B cell (primary cell): ENCODE measurements at regions not wholly inside any gene's neighbourhood (a gene's known extent, or its start where the extent isn't known, plus 50 kb on each side); places are given as distances from the start of the nearest gene placed in this dataset.

Experiments used
- ATAC-seq: fragments of 200-7000 bp; cut with Tn5 transposase; one replicate; pipeline ENCODE4 v1.10.0; 2021; ENCODE audit warnings: low read depth, mild to moderate bottlenecking, moderate number of reproducible peaks, moderate library complexity
- CTCF ChIA-PET: fragments of 350-600 bp; sonication (Branson Sonifier 250); formaldehyde crosslinking; loops from one replicate; lab custom pipeline; 2021; ENCODE audit warnings: antibody characterized with exemption, inconsistent platforms; lab: Charles Lee
- POLR2A ChIA-PET: fragments of 350-600 bp; sonication (Branson Sonifier 250); formaldehyde crosslinking; loops from one replicate; lab custom pipeline; 2021; ENCODE audit warnings: antibody characterized with exemption; lab: Charles Lee
- DNase-seq: peaks from one replicate; pipeline ENCODE4 v3.0.0; 2013
- H2AFZ ChIP-seq: 2 replicates; pipeline ENCODE4 v1.6.1; 2012; ENCODE audit warnings: mild to moderate bottlenecking, low read depth, low read length; ENCODE audit not compliant: insufficient read depth, poor library complexity, severe bottlenecking
- H3K27ac ChIP-seq, 2 donors: 1 replicate in 1 of 2; 2 replicates in 1 of 2; pipeline ENCODE4 v1.5.1; 2012 to 2013; ENCODE audit warnings: low read length in 2 of 2, mild to moderate bottlenecking in 2 of 2, moderate library complexity in 1 of 2
- H3K27me3 ChIP-seq, 4 experiments: fragments of 200-600 bp in 1 of 4; sonication (generic) in 1 of 4; replicated peaks in 1 of 4; 1 replicate in 2 of 4; 2 replicates in 2 of 4; pipeline versions ENCODE4 v1.6.1 to v1.7.0; 2013 to 2016; ENCODE audit warnings: low read length in 3 of 4, mild to moderate bottlenecking in 2 of 4, mixed read lengths in 1 of 4, moderate library complexity in 1 of 4; ENCODE audit not compliant: insufficient read depth in 4 of 4, control insufficient read depth in 3 of 4; ENCODE audit errors: control extremely low read depth in 1 of 4
- H3K36me3 ChIP-seq, 2 experiments: replicated peaks in 1 of 2; 1 replicate in 1 of 2; 2 replicates in 1 of 2; pipeline versions ENCODE4 v1.6.1 to v1.7.1; 2013; ENCODE audit warnings: low read length in 1 of 2; ENCODE audit not compliant: insufficient read depth in 2 of 2, control insufficient read depth in 1 of 2; ENCODE audit errors: control extremely low read depth in 1 of 2, extremely low read depth in 1 of 2
- H3K4me1 ChIP-seq, 2 donors: fragments of 200-600 bp in 1 of 2; sonication (generic) in 1 of 2; 1 replicate in 1 of 2; 2 replicates in 1 of 2; pipeline versions ENCODE4 v1.5.1 to v1.6.1; 2013 to 2017; ENCODE audit warnings: low read length in 2 of 2; ENCODE audit not compliant: control insufficient read depth in 2 of 2, insufficient read depth in 2 of 2
- H3K4me2 ChIP-seq: replicated peaks from 2 replicates; pipeline ENCODE3; 2012; ENCODE audit warnings: mild to moderate bottlenecking, low read depth, low read length; ENCODE audit not compliant: poor library complexity, severe bottlenecking
- H3K4me3 ChIP-seq, 5 experiments: fragments of 200-600 bp in 1 of 5; sonication (generic) in 1 of 5; 1 replicate in 3 of 5; 2 replicates in 2 of 5; pipeline versions ENCODE4 v1.5.1 to v1.7.0; 2011 to 2016; ENCODE audit warnings: low read length in 4 of 5, mild to moderate bottlenecking in 4 of 5, low read depth in 2 of 5, control low read depth in 1 of 5, moderate library complexity in 1 of 5; ENCODE audit not compliant: insufficient read depth in 1 of 5; ENCODE audit errors: control extremely low read depth in 1 of 5, extremely low read depth in 1 of 5
- H3K79me2 ChIP-seq: fragments of 200-600 bp; sonication (generic); one replicate; pipeline ENCODE4 v1.6.0; 2016; ENCODE audit warnings: low read length; ENCODE audit not compliant: control insufficient read depth, insufficient read depth
- H3K9ac ChIP-seq: fragments of 200-600 bp; sonication (generic); 2 replicates; pipeline ENCODE4 v1.6.1; 2017; ENCODE audit warnings: mild to moderate bottlenecking, low read length, moderate library complexity
- H3K9me3 ChIP-seq, 3 donors: one replicate each; pipeline versions ENCODE4 v1.6.1 to v1.7.1; 2013; ENCODE audit warnings: low read length in 2 of 3; ENCODE audit not compliant: control insufficient read depth in 2 of 3, insufficient read depth in 1 of 3; ENCODE audit errors: control extremely low read depth in 1 of 3
- H4K20me1 ChIP-seq: 2 replicates; pipeline ENCODE4 v1.6.0; 2012; ENCODE audit warnings: mild to moderate bottlenecking, low read length; ENCODE audit not compliant: insufficient read depth, control insufficient read depth, poor library complexity, severe bottlenecking
- H3K27ac Mint-ChIP-seq: one replicate; pipeline ENCODE4 v1.8.0; 2021; ENCODE audit warnings: mixed read lengths
- H3K27me3 Mint-ChIP-seq: one replicate; pipeline ENCODE4 v1.8.0; 2021; ENCODE audit warnings: mixed read lengths
- H3K4me1 Mint-ChIP-seq: one replicate; pipeline ENCODE4 v1.8.0; 2021; ENCODE audit warnings: mixed read lengths
- H3K4me3 Mint-ChIP-seq: one replicate; pipeline ENCODE4 v1.8.0; 2021; ENCODE audit warnings: mixed read lengths
- H3K9me3 Mint-ChIP-seq: one replicate; pipeline ENCODE4 v1.8.0; 2022; ENCODE audit warnings: mixed read lengths; ENCODE audit not compliant: insufficient read depth
- EZH2 ChIP-seq: IDR thresholded peaks from 2 replicates; pipeline ENCODE4 v1.6.1; 2012; ENCODE audit warnings: borderline replicate concordance, low read depth, mild to moderate bottlenecking, moderate library complexity, low read length; ENCODE audit not compliant: insufficient read depth, poor library complexity, severe bottlenecking
- WGBS: methylation state at CpG from one replicate; pipeline ENCODE4 v1.1.5; 2013; ENCODE audit warnings: missing lambda C conversion rate; ENCODE audit not compliant: insufficient coverage; 5-methylcytosine and 5-hydroxymethylcytosine counted together
- intact Hi-C: fragments of 100-400 bp; cut with micrococcal nuclease; formaldehyde crosslinking; loops from one replicate; pipeline ENCODE4 v1.10.0; 2022
- TF ChIP-seq, protein P1 (sequence below): fragments of 200-600 bp; IDR thresholded peaks from one replicate; pipeline ENCODE4 v1.8.0; 2022; ENCODE audit warnings: antibody characterized with exemption, mild to moderate bottlenecking

DNA sequence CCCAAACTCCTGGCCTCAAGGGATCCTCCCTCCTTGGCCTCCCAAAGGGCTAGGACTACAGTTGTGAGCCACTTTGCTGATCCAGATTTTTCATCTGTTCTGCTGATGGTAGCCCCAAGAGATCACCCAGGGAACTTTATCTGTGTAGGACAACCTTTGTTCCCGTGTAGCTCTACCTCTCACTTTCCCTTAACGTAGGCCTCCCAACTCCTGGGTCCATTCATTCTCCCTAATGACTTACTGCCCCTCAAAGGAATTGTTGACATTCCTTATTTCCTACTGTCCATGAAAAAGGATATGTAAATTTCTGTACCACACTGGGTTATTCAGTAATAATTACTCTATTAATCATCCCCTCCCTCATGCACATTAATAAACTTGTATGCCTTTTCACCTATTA, 51.0 kb upstream of the PHF24 start:
- ATAC-seq = no peak
- no peak for TF ChIP-seq EZH2
- TF ChIP-seq, protein P1, sequence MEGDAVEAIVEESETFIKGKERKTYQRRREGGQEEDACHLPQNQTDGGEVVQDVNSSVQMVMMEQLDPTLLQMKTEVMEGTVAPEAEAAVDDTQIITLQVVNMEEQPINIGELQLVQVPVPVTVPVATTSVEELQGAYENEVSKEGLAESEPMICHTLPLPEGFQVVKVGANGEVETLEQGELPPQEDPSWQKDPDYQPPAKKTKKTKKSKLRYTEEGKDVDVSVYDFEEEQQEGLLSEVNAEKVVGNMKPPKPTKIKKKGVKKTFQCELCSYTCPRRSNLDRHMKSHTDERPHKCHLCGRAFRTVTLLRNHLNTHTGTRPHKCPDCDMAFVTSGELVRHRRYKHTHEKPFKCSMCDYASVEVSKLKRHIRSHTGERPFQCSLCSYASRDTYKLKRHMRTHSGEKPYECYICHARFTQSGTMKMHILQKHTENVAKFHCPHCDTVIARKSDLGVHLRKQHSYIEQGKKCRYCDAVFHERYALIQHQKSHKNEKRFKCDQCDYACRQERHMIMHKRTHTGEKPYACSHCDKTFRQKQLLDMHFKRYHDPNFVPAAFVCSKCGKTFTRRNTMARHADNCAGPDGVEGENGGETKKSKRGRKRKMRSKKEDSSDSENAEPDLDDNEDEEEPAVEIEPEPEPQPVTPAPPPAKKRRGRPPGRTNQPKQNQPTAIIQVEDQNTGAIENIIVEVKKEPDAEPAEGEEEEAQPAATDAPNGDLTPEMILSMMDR = no peak
- intact Hi-C loops = loop anchor here (10.0 kb wide), 1 partner anchor 648 kb away; no protein-coding TSS in a partner anchor
- DNase-seq = no peak
- H3K4me2 ChIP-seq = no peak overlapping the region
- no peak overlapping the region for H2AFZ ChIP-seq
- H3K27ac ChIP-seq = no peak overlapping the region
- CTCF ChIA-PET = no interaction called here
- no peak overlapping the region for H3K9ac ChIP-seq
- no peaks in the 10 kb centered on the region for H3K36me3 ChIP-seq
- no peaks in the 10 kb centered on the region for H3K9me3 ChIP-seq
- H4K20me1 ChIP-seq = no peaks in the 10 kb centered on the region
- Mint-ChIP-seq H3K4me3 (no peak overlapping the region), H3K27ac (no peak overlapping the region), H3K27me3 (peaks cover 29% of the 10 kb centered on the region), H3K9me3 (no peaks in the 10 kb centered on the region), H3K4me1 (no peaks in the 10 kb centered on the region)
- peaks cover 0 to 10% (median 7%) of the 10 kb centered on the region in 4 experiments for H3K27me3 ChIP-seq
- H3K4me1 ChIP-seq = no peaks in the 10 kb centered on the region
- no peak overlapping the region for H3K4me3 ChIP-seq
- POLR2A ChIA-PET = no interaction called here
- WGBS = 88% methylated on average over 2 of the region's 2 CpGs
- H3K79me2 ChIP-seq = no peaks in the 10 kb centered on the region

DNA sequence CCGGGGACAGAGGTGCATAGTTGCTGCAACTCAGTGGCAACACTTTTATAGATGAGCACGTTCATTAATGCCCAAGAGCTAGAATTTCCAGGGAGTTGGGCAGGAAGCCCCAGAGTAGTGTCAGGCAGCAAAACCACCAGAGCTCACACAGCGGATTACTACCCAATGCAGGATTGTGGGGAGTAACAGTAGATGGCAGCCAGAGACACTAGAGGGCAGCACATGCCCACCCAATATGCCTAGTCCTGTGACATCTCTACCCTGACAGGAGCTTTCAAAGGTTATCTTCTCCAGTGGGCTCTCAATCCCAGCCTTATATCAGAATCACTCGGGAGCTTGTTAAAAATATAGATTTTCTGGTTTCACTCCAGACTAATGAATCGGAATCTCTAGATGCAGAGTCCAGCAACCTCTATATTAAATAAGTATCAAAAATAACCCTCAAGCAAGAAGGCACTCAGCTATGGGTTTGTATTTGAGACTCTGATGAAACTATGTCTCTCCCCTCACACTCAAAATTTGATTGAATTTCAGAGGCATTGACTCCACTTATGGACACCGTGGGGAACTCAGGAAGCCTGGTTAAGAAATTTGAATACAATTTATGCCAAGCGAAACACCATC, 58.4 kb upstream of the PHF24 start:
- H3K4me2 ChIP-seq = no peak overlapping the region
- H3K36me3 ChIP-seq = no peaks in the 10 kb centered on the region
- peak; percentile 97 for ATAC-seq
- H3K4me3 Mint-ChIP-seq = no peak overlapping the region
- DNase-seq = peak; percentile 85
- no peak overlapping the region for H3K9ac ChIP-seq
- H3K4me1 ChIP-seq = no peaks in the 10 kb centered on the region
- no peak overlapping the region for H3K27ac ChIP-seq
- H3K27me3 ChIP-seq = peaks cover 0 to 11% (median 9%) of the 10 kb centered on the region in 4 experiments
- no peaks in the 10 kb centered on the region for H3K4me1 Mint-ChIP-seq
- H3K27me3 Mint-ChIP-seq = peaks cover 31% of the 10 kb centered on the region
- TF ChIP-seq, protein P1 = peak; percentile 94
- no peak for TF ChIP-seq EZH2
- H3K27ac Mint-ChIP-seq = no peak overlapping the region
- H3K4me3 ChIP-seq = no peak overlapping the region
- H2AFZ ChIP-seq = no peak overlapping the region
- no peaks in the 10 kb centered on the region for H3K9me3 ChIP-seq
- CTCF ChIA-PET = interaction anchor here (0.6 to 3.9 kb wide), 53 partner anchors 10 to 700 kb away, joined by 3 to 109 read pairs (median 4); partner anchors contain the start of genes ATOSB, DNAJB5, FANCG and PIGO
- no peaks in the 10 kb centered on the region for H3K79me2 ChIP-seq
- no peaks in the 10 kb centered on the region for H3K9me3 Mint-ChIP-seq
- POLR2A ChIA-PET = interaction anchor here (0.8 kb wide), 1 partner anchor 95 kb away, joined by 3 read pairs; no protein-coding TSS in a partner anchor
- 67% methylated on average over 3 of the region's 7 CpGs for WGBS
- intact Hi-C loops = loop anchor here (1.0 to 10.0 kb wide), 5 partner anchors 86 to 655 kb away; no protein-coding TSS in a partner anchor
- H4K20me1 ChIP-seq = no peaks in the 10 kb centered on the region
